NCI-H146 (cell line): ENCODE measurements at regions not wholly inside any gene's neighbourhood (a gene's known extent, or its start where the extent isn't known, plus 50 kb on each side); places are given as distances from the start of the nearest gene placed in this dataset.
A peak's percentile ranks its signal among the peaks of the same experiment; 100 is the strongest.
"Not testable (repeated sequence)": the region's sequence is repeated elsewhere in the genome, so short reads cannot be mapped to it uniquely, and the experiment has no call there.

Experiments
- DNase-seq: peaks from one replicate; lab custom pipeline; 2025; lab: John Stamatoyannopoulos, UW

GRCh38 chr14:28608851-28609828 is 157.4 kb upstream of the FOXG1 start:
- peak; percentile 85 for DNase-seq

GRCh38 chr14:28612414-28612813 is 154.2 kb upstream of the FOXG1 start:
- no peak for DNase-seq

- DNase-seq = no peak
Observed at GRCh38 chr14:28613532-28613931, 153.1 kb upstream of the FOXG1 start.

GRCh38 chr14:28626780-28627179 is 139.8 kb upstream of the FOXG1 start:
- DNase-seq = no peak

- no peak for DNase-seq
Observed at GRCh38 chr14:28629328-28630004, 137.1 kb upstream of the FOXG1 start.

- DNase-seq = no peak
Observed at GRCh38 chr14:28630100-28630499, 136.5 kb upstream of the FOXG1 start.

GRCh38 chr14:28635387-28635786 is 131.2 kb upstream of the FOXG1 start:
- DNase-seq = peak; percentile 72

GRCh38 chr14:28635816-28636215 is 130.8 kb upstream of the FOXG1 start:
- DNase-seq = not testable (repeated sequence)

GRCh38 chr14:28641189-28641588 is 125.4 kb upstream of the FOXG1 start:
- not testable (repeated sequence) for DNase-seq

GRCh38 chr14:28651148-28651547 is 115.4 kb upstream of the FOXG1 start:
- no peak for DNase-seq

GRCh38 chr14:28652782-28653181 is 113.8 kb upstream of the FOXG1 start:
- peak; percentile 92 for DNase-seq

GRCh38 chr14:28653521-28653920 is 113.1 kb upstream of the FOXG1 start:
- DNase-seq = peak; percentile 93

- DNase-seq = peak; percentile 98
Observed at GRCh38 chr14:28656704-28657255, 109.8 kb upstream of the FOXG1 start.

- DNase-seq = peak; percentile 70
Observed at GRCh38 chr14:28661171-28661772, 105.3 kb upstream of the FOXG1 start.

- DNase-seq = no peak
Observed at GRCh38 chr14:28666961-28667360, 99.6 kb upstream of the FOXG1 start.

GRCh38 chr14:28671425-28671824 is 95.2 kb upstream of the FOXG1 start:
- DNase-seq = peak; percentile 92

GRCh38 chr14:28673056-28673455 is 93.5 kb upstream of the FOXG1 start:
- no peak for DNase-seq

- no peak for DNase-seq
Observed at GRCh38 chr14:28676479-28676878, 90.1 kb upstream of the FOXG1 start.

GRCh38 chr14:28677381-28677780 is 89.2 kb upstream of the FOXG1 start:
- no peak for DNase-seq

GRCh38 chr14:28678887-28679286 is 87.7 kb upstream of the FOXG1 start:
- DNase-seq = no peak

GRCh38 chr14:28681681-28682080 is 84.9 kb upstream of the FOXG1 start:
- DNase-seq = no peak

GRCh38 chr14:28690029-28690692 is 76.4 kb upstream of the FOXG1 start:
- DNase-seq = peak; percentile 90
